ENCODE measurements at regions not wholly inside any gene's neighbourhood (a gene's known extent, or its start where the extent isn't known, plus 50 kb on each side); places are given as distances from the start of the nearest gene placed in this dataset.

DNA sequence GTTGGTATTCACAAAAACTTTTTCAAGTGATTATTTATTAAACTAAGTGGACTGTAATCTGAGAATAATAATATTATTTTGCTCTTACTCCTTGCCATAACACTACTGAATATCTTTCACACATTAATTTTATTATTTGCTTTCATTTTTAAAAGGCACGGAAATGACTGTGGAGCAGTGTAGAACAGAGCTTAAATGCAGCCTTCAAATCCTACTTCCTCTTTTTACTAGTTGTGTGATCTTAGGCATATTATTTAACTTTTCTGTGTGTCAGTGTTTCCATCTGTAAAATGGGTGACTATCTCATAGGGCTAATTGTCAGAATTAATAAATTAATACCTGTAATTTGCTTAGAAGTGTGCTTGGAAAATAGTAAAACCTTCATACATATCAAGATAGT, 55.5 kb upstream of the SLC8A1 start:
- DNase-seq: no peak

DNA sequence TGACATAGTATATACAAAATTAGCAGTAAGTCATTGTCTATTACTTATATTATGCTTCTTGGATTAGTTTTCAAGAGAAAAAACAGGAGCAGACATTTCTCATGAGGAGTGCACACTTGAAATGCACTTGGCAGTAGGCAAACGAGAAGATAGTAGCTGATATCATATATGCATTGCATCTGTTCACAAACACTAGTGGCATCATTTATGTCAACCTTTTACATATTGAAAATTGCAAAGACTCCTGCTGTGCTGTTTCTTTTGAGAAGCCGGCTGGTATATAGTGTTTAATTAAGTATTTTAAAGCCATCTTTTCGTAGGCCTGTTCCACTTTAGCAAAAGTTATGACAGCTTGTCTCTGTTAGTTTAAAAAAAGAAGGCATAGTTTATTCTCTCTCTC, 58.4 kb upstream of the SLC8A1 start:
- DNase-seq: no peak

DNA sequence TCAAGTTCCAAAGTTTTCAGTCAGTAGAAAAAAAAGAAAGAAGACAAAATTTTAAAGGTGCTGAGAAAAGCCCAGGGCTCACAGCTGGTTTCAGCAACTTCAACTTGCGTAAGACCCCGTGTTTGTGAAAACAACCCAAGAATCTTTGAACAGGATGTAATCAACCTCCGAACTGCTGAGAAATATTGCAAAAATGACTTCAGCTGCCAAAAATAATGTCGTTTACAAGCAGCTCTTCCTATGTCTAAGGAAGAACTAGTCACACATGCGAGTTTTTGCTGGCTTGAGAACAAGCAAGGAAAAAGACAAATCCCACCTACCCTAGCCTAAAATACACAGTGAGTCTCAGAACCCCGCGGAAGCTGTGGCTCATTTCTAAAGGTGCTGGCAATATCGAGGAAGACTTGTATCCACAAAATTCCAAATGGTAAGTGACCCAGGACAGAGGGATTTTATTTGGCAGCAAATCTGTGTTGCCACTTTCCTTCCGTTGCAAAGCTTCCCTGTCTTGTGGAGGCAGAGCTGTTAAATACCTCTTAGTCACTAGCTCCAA, 59.8 kb upstream of the SLC8A1 start:
- no peak for DNase-seq

DNA sequence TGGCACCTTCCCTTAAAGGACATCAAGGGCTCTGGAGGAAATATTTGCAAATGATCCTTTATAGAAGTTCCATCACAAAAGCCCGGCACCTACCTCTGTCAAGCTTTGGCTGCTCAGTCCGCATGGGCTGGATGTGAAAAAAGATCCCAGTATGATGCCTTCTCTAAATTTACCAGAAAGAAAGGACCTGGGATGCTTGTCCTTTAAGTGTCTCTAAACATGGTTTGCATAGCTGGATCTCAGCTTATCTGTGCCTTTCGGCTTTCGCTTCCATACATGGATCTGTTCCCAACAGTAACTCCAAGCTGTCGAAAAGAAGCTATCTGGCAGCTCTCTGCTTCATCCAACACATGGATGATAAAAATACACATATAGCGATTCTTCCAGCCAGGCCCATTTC, 60.4 kb upstream of the SLC8A1 start:
- no peak for DNase-seq

DNA sequence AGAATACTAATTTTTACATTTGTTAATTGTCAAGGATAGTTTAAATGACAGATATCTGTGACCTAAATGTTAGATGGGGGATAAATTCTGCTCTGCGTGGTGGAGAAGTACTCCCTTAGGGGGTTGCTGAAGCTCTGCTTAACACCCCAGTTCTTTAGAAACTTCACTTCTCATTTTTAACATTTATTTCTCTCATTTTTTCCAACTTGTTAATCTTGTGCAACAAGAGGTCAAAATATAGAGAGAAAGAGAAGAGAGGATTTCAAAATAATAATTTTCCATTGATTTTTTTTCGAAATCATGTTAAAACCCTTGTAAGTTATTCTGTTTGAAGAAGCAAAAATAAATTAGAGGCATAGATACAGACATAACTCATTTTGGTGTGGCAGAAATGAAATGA, 61.3 kb upstream of the SLC8A1 start:
- no peak for DNase-seq

DNA sequence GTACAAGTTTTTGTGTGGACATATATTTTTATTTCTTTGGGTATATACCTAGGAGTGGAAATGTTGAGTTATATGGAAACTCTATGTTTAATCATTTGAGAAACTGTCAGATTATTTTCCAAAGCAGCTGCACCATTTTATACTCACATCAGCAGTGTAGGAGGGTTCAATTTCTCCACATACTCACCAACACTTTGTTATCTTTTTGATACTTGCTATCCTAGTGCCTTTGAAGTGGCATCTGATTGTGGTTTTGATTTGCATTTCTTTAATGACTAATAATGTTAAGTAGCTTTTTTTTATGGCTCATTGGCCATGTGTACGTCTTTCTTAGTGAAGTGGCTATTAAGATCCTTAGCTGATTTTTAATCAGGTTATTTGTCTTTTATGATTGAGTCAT, 64.7 kb upstream of the SLC8A1 start:
- peak; percentile 16 for DNase-seq

DNA sequence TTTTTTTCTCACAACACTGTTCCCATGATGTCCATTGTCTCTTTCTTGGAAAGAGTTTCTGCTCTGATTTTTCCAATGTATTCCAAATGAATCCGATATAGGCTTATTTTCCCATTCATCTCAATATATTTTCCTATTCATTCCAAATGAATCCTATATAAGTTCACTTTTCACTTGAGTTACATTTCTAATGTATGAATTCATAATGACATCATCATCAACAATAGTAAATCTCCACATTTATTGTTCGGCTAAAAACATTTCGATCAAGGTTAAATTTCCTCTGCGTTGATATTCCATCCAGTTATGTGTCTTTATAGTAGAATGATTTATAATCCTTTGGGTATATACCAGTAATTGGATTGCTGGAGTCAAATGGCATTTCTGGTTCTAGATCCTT, 76.7 kb upstream of the SLC8A1 start:
- DNase-seq: no peak

DNA sequence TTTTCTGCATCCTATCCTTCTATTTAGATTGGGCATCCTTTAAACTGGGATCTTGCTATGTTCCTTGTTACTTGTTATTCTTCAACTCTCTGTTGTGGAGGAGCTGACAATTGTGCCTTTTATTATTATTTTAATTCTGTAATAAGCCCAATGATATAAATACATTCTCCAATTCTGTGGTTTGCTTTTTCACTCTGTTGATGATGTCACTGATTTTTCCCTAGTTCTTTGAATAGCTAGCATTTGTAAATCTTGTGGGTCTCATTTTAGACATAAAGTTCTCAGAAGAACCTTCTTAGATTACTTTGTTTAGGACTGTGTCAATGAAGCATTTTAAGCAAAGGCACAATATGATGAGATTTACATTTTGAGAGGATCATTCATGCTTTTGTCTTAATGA, 79.5 kb upstream of the SLC8A1 start:
- no peak for DNase-seq

DNA sequence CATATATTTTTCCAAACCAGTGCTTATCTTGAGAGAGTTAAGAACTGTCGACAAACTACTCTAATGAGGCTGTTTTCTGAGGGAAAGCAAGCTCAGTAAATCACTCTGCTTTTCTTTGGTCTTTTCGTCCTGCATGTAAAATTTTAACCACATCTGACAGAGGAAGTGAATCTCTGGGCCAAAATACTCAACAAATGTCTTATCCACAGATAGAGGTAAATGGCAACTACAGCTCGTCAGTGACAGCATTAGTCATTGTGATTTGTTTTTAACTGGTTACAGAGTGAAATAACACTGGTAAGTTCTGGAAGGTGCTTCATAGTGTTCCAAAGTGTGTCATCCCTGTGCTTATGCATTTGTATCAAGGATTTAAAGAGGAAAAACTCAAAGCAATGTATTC, 82.6 kb upstream of the SLC8A1 start:
- DNase-seq: no peak

DNA sequence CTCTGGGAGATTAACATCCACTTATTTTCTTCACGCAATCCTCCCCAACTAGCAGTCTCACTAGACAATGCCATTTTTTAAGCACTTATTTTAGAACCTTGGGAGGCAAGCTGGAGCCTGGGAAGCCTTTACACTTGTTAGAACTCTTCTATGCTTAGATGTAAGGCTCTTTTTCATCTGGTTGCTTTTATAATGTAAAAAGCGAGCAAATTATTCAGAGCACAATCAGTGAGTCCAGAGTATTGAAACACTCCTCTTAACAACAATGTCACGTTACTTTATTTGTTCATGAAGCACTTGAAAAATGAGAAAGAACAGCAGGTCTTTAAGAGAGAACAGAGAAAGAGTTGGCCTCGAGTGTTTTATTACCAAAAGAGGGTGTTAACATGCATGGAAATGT, 84.1 kb upstream of the SLC8A1 start:
- no peak for DNase-seq

DNA sequence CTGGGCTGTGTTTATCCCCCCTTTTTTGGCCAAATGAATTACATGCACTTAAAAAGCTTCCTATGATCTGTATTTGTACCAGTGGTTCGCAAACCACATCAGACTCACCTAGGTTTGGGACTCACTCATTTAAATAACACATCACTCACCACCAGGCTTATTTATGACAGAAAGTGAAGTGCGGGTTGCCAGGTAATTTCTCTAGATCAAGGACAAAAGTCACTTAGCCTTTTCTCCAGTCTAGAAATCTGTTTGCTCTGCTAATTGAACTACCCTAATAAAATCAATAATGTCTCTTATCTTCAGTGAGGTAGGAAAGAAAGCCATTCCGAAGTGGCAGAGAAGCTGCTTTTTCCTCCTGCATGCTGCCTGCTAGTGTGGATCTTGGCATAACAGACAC, 88.1 kb upstream of the SLC8A1 start:
- peak; percentile 49 for DNase-seq

DNA sequence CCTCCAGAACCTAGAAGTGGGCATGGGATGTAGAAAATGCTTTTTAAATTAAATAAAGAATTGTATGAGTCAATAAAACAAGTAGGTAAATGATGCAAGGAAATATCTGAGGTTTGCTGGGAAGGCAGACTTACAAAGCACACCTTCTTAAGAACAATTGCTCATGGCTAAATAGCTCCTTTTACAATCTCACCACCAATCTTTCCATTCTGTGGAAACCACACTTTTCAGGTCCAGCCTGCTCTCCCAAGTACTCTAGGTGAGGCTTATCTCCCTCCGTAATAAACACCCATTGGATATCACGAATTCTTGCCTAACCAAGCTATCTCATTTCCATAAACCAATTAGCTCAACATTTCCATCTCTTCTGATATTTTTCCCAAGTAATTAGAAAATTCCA, 91.5 kb upstream of the SLC8A1 start:
- no peak for DNase-seq

DNA sequence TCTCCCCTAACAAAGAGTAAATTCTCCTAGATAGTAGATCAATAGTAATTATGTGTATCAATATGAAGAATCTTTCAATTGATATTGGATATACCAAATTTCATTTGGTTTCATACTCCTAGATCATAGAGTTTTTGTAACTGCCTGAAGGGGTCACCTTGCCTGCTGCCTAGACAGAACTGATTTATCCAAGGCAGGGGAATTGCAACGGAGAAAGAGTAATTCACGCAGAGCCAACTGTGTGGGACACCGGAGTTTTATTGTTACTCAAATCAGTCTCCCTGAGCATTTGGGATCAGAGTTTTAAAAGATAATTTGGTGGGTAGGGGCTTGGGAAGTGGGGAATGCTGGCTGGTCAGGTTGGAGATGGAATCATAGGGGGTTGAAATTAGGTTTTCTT, 92.2 kb upstream of the SLC8A1 start:
- DNase-seq: no peak

DNA sequence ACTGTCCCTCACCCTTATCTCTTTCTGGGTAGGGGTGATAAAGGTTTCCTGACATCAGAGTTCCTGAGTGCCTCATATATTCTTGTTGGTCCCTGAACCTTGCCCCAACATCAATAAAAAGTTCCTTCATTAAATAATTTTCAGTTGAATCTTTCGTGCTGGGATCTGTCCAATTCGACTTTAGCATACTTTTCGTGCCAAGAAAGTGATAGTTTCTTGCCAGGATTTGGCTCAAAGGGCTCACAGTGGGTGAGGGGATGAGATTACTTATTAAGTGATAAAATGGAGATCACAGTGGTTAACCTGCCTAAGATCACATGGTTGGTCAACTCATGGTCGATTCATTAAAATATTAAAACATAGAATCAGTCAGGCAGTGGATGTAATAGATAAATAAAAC, 93.8 kb upstream of the SLC8A1 start:
- no peak for DNase-seq

DNA sequence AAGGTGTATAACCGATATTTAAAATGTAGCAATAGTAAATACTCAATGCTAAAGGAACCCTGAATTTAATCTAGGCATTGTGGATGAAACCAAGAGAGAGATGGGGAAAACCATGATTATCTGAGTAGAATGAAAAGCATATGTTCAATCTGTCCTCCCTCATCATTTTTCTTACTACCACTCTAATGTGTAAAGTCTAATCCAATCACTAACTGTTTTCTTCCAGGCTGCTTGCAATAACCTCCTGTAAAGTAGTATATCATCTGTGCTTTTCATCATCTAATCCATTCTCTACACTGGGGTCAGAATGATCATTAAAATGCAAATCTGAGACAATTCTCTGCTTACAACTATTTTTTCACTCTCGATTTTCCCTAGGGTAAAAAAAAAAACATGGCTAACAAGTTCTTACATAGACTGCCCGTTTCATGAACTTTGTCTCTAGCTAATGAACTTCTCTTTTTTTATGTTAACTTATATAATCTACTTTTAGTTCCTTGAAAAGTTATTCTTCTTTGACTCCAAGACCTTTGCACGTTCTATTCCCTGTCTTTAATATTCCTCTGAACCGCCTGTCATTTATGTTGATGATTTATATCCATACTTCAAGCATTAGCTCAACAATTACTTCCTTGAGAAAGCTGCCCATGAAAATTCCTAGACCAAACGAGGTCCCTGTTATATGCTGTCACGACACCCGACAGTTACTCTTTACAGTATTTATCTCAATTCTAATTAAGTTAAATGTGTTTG, 94.7 kb upstream of the SLC8A1 start:
- DNase-seq: no peak

DNA sequence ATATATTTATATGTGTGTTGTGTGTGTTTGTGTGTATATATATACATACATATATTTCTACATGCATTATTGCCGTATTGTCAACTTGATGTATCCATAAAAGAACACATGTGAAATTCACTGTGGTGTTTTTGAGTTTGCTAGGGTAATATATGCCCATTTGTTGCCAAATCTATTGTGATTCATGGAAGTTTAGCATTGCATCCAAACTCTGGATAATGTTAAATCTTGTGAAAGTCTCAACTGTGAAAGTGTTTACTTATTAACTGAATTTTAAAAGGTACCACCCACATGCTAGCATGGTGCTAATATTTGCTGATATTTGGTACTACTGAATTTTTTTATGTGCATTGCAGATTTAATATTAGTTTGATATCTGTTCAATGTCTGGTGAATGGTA, 96.6 kb upstream of the SLC8A1 start:
- no peak for DNase-seq

DNA sequence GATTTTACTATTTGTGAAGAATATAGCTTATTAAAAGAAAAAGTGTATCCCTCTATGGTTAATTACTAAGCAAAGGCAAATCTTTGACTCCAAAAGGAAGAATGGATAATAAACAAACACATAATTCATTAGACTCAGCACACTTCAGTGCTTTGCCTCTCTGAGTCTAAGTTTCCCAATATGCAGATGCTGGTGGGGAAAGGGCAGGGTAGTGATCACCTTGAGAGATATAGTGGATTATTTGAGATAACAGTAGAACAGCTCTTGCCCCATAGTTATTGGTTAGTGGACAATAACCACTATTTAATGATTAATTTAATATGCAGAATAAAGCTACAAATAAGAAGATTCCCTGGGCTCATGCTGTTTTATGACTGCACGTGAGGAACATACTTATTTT, 98.2 kb upstream of the SLC8A1 start:
- DNase-seq: no peak

DNA sequence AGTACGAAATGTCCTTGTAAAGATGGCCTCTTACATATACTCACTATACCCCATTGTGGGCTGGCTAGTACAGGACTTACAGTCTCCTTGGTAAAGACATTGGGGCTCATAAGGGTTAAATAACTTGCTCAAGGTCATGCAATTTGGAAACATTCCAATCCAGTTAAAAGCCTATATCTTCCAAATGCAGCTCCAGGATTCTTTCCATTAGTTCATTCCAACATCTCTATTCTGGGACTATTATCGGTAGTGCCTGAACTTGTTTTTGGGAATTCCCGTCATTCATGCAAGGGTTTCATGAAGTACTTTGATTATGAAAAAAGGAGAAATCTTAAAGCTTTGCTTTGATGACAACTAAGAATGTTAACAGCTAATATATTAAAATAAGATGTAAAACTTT, 99.2 kb upstream of the SLC8A1 start:
- no peak for DNase-seq

DNA sequence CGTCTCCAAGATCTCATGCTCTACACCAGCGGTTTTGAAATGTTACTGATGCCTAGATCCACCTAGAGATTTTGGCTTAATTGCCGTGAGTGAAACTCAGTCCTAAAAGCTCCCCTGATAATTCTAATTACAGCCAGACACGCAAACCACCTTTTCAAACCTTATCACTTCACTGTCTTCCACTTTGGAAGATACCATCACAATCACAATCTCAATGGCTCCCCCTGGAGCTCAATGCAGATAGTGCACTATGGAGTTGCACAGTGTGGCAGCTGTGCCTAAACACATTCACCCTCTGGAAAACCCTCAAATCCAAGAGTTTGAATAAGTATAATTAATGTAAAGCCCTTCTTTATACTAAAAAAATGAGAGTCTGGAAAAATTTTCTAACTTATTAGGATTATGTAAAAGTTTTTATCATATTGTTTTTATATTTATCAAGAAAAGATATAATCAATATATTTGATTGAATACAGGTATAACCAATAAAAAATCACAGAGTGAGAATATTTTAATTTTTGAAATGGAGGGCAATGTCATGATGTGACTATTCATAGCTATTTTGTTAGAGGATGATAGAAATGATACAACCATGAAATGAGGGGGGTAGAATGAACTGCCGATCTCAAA, 102.9 kb upstream of the SLC8A1 start:
- DNase-seq: peak; percentile 65

DNA sequence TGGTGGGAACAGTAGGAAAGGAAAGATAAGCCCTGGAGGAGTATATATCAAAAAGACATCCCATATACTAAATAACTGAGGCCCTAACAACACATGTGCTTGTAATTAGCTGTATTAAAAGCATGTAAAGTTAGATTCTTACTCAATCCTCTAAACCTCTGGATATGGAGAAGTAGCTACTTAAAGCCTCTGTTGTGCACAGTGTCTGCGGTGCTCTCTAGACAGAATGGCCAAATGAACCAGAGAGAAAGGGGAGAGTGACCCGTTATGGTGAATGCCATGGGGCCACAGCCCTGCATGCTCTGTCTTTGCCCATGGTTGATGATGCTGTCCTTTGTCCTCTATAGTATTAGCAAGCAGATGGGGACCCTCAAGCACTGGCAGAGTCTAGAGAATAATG, 104.4 kb upstream of the SLC8A1 start:
- no peak for DNase-seq

DNA sequence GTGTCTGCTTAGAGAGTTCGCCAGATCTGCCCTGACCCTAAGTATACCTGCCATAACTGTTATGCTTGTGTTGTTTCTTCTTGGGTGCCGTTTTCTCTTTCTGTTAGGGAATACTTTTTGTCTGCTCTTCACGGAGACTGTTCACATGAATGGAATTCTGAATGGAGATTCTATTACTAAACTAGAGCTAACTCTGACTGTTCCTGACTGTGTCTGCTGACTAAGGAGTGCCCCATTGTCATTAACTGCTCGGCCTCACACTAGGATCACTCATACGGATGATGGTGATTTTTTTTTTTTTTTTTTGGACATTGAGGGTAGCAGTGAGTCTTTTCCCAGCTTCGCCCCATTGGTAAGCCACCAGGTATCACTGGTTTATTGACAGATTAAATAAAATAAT, 104.8 kb upstream of the SLC8A1 start:
- DNase-seq: no peak

DNA sequence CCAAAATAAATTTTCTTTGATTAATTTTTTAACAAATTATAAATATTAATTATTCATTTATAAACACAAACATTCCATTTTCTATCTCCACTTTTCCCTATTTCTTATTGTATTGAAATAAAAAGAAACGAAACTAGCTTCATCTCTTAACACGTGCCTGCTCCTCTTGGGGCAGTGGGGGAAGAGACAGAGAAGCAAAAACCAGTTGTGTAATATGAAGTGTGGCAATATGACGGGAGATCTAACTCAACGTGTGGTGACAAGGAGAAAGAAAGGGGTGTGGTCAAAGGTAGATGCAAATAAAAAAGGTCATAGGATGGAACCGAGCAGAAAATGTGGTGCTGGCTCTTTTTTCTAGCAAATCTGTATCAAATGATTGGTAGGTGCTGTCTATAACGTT, 106.9 kb upstream of the SLC8A1 start:
- DNase-seq: no peak

DNA sequence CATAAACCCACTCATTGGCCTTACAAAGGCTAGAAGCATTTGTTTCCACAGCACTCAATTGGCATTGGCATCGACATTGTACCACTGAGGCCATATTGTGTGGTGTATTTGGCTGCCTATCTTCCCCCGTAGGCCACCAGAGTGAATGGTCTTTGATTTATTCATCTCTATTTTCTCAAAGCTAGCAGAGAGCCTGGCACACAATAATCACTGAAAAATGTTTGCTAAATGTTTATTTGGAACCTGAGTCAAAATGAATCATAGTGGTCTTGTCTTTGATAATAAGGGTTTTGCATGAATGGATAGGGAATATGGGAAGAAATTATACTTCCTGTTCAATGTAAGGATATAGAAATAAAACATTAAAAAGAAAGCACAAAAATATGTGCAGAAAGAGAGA, 107.3 kb upstream of the SLC8A1 start:
- no peak for DNase-seq

DNA sequence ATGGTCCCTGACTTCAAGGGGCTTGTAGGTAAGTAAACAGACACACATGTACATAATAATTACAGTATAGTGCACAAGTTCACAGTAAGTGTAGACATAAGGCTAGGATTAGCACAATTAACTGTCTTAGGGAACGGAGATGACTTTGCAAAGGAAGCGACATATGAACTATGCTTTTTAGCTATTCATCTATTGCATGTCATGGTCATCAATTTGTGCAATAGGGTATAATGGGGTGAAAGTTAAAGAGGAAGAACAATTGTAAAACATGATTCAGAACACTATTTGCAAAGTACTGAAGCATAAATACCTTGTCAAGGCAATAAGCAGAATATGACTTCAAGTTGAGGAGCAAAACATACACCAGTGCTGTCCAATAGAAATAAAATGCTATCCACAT, 112.3 kb upstream of the SLC8A1 start:
- no peak for DNase-seq

DNA sequence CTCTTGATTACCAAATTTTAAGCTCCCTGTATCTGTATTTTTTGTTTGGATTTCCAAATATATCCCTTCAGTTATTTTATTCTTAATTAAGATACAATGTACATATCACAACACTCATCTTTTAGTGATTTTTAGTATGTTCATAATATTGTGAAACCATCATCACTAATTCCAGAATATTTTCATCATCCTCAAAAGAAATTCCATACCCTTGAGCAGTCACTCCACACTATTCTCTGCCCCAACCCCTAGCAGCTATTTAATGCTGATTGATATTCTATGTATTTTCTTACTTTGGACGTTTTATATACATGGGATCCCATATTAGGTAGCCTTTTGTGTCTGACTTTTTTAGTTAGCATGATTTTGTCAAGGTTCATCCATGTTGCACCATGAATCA, 127.4 kb upstream of the SLC8A1 start:
- no peak for DNase-seq
